NCI-H1930 (cell line): ENCODE measurements at regions not wholly inside any gene's neighbourhood (a gene's known extent, or its start where the extent isn't known, plus 50 kb on each side); places are given as distances from the start of the nearest gene placed in this dataset.
A peak's percentile ranks its signal among the peaks of the same experiment; 100 is the strongest.
"Not testable (repeated sequence)": the region's sequence is repeated elsewhere in the genome, so short reads cannot be mapped to it uniquely, and the experiment has no call there.

Experiments used
- DNase-seq, 2 experiments: peaks; one replicate each; lab custom pipeline; 2025; lab: John Stamatoyannopoulos, UW

DNA sequence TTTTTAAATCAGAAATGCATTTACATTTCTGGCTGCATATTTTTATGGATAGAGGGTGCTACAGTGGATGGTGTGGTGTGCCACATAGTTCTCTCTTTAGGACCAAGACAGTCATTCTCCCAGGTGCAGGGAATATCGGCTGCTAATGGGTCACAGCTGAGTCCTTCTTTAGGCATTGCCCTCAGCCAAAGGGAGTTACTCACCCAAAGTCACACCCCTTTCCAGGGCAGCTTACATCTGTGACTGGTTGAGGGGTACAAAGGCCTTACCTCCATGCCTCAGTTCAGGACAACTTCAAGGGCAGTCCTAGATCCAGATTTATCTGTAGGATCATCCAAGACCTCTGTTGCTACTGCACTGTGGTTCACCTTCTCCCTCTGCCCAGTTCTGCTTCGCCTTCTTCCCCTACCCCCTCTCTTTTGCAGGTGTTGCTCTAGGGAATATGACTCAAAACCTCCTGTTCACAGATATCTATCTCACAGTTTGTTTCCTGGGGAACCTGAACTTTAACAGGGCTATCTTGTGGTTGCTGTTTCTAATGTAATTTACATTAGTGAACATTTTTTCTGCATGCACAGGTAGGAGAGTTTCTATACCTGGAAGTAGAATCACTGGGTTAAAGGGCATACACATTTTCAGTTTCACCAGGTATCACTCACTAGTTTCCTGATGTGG lies 413.9 kb downstream of the RPS6KC1 start:
- no peak for DNase-seq

GRCh38 chr1:213466541-213466940 lies 415.5 kb downstream of the RPS6KC1 start:
- DNase-seq = no peak

DNA sequence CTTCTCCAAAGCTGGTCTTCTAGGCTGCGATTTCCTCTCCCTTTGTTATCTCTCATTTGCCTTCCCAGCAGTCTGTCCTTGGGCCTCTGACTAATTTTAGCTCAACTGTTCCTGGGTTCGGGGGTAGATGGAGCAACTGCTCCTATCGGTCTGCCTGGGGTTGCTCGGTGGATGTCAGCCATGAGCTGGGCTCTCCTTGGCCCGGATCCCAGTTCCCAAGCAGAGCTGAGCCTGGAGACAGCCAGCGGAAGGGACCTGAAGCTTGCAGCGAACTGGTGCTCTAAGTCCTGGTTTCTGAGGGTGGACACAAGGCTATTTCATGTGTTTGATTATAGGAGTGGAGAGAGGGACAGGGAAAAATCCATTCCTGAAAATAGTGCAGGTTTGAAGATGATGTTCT lies 423.0 kb downstream of the RPS6KC1 start:
- DNase-seq = no peak

DNA sequence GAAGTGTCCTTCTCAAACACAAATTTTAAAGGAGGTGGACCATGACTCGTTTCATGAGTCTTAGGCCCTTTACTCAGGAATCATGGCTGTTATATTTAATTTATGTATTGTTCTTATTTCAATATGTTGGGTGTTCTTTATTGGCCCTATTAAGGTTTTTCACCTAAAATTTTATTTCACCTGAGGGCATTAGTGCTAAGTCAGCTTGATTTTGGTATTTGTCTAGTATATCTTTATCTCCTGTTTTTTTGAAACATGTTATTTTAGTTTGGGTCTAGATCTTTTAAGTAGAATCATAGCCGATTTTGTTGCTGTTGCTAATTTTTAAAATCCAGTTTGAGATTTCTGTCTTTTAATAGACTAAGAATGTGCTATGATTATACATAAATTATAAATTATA lies 430.4 kb downstream of the RPS6KC1 start:
- DNase-seq = no peak

DNA sequence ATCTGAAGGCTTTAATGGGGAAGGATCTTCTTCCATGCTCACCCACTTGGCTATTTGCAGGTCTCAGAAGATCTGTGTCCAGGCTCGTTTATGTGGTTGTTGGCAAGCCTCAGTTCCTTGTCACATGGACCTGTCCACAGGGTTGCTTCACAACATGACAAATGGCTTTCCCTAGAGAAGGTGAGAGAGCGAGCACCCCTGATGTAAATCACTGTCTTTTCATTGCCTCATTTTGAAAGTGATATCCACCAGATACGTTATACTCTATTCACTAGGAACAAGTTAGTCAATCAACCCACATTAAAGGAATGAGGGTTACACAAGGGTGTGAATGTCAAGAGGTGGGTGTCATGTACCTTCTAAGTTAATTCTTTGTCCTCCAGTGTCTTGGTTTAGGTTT lies 433.3 kb downstream of the RPS6KC1 start:
- no peak for DNase-seq

DNA sequence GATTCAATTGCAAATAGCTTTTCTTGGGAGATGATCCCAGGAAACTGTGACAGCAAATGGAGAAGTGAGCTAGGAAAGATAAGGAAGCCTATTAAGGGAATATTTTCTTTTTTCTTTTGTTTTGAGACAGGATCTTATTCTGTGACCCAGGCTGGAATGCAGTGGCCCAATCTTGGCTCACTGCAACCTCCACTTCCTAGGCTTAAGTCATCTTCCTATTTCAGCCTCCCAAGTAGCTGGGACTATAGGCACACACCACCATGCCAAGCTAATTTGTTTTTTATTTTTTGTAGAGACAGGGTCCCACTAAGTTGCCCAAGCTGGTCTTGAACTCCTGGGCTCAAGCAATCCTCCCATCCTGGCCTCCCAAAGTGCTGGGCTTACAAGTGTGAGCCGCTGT lies 433.7 kb downstream of the RPS6KC1 start:
- DNase-seq = no peak

DNA sequence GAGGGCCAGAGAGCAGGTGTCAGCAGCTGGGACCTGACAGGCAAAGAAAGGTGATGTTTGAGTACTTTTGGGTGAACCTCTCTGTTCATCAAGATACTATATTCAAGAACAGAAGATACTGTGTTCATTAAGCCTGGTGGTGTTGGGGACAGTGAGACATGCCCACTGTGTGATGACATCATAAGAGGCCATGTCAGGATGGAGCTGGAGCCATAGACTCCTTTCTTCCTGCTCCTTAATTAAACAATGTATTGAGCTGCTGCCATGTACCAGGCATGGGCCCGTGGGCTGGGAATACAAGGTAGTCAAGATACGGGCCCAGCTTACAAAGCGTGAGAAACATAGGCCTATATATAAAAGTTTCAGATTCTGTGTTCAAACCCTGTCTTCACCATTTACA lies 435.4 kb downstream of the RPS6KC1 start:
- no peak for DNase-seq

- no peak for DNase-seq
Measured at GRCh38 chr1:213491468-213491867, 440.4 kb downstream of the RPS6KC1 start.

DNA sequence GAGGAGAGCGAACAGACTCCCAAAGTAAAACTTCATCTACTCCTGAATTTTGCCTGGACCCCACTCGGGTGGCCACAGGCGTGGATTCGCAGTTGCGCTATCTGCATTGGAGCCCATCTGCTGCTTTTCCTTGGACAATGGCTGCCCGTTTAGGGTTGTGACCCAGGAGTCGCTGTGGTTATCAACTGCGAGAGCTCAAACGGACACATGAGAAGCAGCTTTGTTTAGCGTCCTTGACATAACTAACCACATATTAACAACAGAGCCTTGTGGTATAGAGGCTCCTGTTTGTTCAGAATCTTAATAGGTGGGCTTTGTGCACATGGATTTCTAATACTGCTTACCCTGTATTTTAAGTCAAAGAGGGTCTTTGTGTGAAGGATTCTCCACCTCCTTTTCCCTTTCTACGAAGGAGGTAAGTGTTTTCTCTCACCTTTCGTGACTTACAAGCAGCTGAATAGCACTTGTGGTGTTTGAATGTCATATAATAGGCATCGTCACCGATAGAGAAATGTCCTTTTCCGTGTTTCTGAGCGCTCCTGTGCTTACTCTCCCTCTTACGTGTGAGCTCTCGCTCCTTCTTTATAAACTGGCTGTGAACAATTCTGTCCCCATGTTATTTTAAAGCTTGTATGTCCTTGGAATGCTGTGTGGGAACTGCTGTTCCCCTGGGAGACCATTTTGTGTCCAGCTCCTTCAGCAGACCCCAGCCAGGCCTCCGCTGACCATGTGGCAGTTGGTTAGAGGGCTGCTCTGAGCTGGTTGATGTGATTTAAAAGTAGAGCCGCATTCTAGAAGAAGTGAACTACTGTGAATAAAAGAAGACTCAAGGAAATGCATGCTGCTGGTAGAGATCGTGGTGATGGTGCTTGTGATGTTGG lies 441.4 kb downstream of the RPS6KC1 start:
- DNase-seq = no peak

- no peak for DNase-seq
Measured at GRCh38 chr1:213499444-213499843, 448.4 kb downstream of the RPS6KC1 start.

- DNase-seq = no peak
Measured at GRCh38 chr1:213507472-213508223, 456.6 kb downstream of the RPS6KC1 start.

GRCh38 chr1:213511173-213511572 lies 460.1 kb downstream of the RPS6KC1 start:
- DNase-seq = no peak

DNA sequence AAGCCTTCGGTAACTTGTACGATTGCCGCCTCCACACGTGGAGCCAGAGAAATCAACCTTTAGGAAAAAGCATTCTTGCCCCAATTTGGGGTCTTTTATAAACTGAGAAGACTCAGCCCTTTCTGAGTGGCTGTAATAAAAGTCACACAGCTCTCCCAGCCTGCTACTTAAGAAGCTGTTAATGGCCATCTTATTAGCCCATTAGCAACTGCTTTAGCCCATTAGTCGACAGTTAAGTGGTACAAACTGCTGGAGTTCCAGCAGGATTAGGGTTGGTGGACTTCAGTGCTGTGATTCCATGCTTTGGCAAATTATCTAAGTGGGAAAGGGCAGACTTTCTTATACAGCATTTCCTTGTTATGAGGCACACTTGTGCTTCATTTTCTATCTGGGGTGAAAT lies 461.3 kb downstream of the RPS6KC1 start:
- no peak for DNase-seq

DNA sequence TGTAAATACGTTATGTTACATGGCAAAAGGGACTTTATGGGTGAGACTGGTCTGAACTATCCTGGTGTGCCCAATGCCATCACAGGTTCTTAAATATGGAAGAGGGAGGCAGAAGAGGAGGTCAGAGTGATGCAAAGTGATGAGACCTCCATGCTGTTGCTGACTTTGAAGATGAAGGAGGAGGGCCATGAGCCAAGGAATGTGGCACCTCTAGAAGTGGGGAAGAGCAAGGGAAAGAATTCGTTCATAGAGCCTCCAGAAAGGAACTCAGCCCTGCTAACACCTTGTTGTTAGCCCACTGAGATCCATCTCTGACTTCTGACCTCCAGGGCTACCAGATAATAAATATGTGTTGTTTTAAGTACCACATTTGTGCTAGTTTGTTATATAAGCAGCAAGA lies 462.0 kb downstream of the RPS6KC1 start:
- no peak for DNase-seq

DNA sequence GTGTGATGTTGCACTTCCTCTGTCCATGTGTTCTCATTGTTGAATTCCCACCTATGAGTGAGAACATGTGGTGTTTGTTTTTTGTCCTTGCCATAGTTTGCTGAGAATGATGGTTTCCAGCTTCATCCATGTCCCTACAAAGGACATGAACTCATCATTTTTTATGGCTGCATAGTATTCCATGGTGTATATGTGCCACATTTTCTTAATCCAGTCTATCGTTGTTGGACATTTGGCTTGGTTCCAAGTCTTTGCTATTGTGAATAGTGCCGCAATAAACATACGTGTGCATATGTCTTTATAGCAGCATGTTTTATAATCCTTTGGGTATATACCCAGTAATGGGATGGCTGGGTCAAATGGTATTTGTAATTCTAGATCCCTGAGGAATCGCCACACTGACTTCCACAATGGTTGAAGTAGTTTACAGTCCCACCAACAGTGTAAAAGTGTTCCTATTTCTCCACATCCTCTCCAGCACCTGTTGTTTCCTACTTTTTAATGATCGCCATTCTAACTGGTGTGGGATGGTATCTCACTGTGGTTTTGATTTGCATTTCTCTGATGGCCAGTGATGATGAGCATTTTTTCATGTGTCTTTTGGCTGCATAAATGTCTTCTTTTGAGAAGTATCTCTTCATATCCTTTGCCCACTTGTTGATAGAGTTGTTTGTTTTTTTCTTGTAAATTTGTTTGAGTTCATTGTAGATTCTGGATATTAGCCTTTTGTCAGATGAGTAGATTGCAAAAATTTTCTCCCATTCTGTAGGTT lies 463.6 kb downstream of the RPS6KC1 start:
- DNase-seq = not testable (repeated sequence)

GRCh38 chr1:213519098-213519497 lies 468.1 kb downstream of the RPS6KC1 start:
- peak; percentile 32 to 73 for DNase-seq

DNA sequence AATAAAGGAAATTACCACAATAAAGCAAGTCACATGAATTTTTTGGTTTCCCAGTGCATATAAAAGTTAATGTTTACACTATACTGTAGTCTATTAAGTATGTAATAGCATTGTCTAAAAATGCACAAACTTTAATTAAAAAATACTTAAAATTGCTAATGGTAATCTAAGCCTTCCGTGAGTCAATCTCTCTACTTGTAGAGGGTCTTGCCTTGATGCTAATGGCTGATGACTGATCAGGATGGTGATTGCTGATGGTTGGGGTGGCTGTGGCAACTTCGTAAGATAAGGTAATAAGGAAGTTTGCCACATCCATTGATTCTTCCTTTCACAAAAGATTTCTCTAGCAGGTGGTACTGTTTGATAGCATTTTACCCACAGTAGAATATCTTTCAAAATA lies 466.6 kb upstream of the PROX1 start:
- no peak for DNase-seq

GRCh38 chr1:213523781-213524398 lies 463.9 kb upstream of the PROX1 start:
- no peak for DNase-seq

GRCh38 chr1:213526306-213526705 lies 461.5 kb upstream of the PROX1 start:
- no peak for DNase-seq

GRCh38 chr1:213530611-213531320 lies 457.0 kb upstream of the PROX1 start:
- no peak for DNase-seq
